K562 (cell line): ENCODE measurements at regions not wholly inside any gene's neighbourhood (a gene's known extent, or its start where the extent isn't known, plus 50 kb on each side); places are given as distances from the start of the nearest gene placed in this dataset.

Experiments
- HIVEP1 ChIP-seq: fragments of 250-450 bp; sonication (Bioruptor Pico); IDR thresholded peaks from 2 replicates; pipeline ENCODE4 v1.4.0; 2020; ENCODE audit warnings: mild to moderate bottlenecking
- KLF6 ChIP-seq: fragments of 250-450 bp; sonication (Bioruptor Pico); IDR thresholded peaks from 2 replicates; pipeline ENCODE4 v1.4.0; 2020; ENCODE audit warnings: mild to moderate bottlenecking, moderate library complexity, borderline replicate concordance
- NFE2 ChIP-seq: IDR thresholded peaks from 2 replicates; pipeline ENCODE4 v1.6.1; 2014; ENCODE audit warnings: antibody characterized with exemption, low read depth
- NUFIP1 ChIP-seq: fragments of 450-650 bp; IDR thresholded peaks from 2 replicates; pipeline ENCODE4 v1.6.1; 2018; ENCODE audit not compliant: partially characterized antibody
- POLR2A ChIP-seq: fragments of 450-650 bp; conservative IDR thresholded peaks from 2 replicates; pipeline ENCODE4 v1.6.1; 2016
- POLR2AphosphoS5 ChIP-seq: IDR thresholded peaks from 2 replicates; pipeline ENCODE4 v1.6.1; 2011; ENCODE audit warnings: mild to moderate bottlenecking, low read depth, low read length, moderate library complexity; ENCODE audit not compliant: control insufficient read depth, insufficient read depth
- TF ChIP-seq, protein P1 (sequence below), 3 experiments: IDR thresholded peaks in 2 of 3; conservative IDR thresholded peaks in 1 of 3; 2 replicates each; pipeline ENCODE4 v1.5.1; 2011 to 2012; ENCODE audit warnings: low read length in 3 of 3, mild to moderate bottlenecking in 3 of 3, control low read depth in 2 of 3, improper control_type of control experiment in 1 of 3, inconsistent platforms in 1 of 3, low read depth in 1 of 3, mixed read lengths in 1 of 3, moderate library complexity in 1 of 3; ENCODE audit not compliant: insufficient read depth in 2 of 3

DNA sequence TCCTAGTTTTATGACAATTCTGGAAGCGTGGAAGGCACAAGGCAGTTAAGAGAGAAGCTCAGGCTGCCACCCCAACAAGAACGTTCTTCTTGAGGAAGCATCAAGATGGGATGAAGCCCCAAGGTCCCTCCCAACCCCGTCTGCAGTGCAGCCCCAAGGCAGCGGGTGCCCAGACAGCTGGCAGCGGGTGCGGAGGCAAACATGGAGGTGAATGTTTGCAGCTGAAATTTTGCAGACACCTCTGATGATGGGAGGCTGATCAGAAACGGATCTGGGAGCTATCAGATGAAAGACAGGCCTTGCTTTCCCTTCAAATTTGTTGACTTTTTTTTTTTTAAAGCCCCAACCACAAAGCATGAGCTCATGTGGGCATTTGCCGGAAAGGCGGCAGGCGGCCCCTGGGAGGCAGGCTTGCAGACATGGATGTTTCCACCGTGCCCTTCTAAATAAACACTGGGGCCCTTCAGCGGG is 230.7 kb upstream of the RTL1 start:
- TF ChIP-seq POLR2AphosphoS5: no peak
- no peak for TF ChIP-seq HIVEP1 (CRISPR knock-in tag)
- TF ChIP-seq POLR2A: no peak
- TF ChIP-seq, protein P1, sequence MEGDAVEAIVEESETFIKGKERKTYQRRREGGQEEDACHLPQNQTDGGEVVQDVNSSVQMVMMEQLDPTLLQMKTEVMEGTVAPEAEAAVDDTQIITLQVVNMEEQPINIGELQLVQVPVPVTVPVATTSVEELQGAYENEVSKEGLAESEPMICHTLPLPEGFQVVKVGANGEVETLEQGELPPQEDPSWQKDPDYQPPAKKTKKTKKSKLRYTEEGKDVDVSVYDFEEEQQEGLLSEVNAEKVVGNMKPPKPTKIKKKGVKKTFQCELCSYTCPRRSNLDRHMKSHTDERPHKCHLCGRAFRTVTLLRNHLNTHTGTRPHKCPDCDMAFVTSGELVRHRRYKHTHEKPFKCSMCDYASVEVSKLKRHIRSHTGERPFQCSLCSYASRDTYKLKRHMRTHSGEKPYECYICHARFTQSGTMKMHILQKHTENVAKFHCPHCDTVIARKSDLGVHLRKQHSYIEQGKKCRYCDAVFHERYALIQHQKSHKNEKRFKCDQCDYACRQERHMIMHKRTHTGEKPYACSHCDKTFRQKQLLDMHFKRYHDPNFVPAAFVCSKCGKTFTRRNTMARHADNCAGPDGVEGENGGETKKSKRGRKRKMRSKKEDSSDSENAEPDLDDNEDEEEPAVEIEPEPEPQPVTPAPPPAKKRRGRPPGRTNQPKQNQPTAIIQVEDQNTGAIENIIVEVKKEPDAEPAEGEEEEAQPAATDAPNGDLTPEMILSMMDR (IDR thresholded peaks at IDR 0.05 in 2 of 3, conservative IDR thresholded peaks at IDR 0.05 in 1 of 3; ENCODE audit: insufficient read depth in 2 of 3, low read depth in 1 of 3, low read length in 3 of 3): no peak
- TF ChIP-seq KLF6 (CRISPR knock-in tag): no peak
- TF ChIP-seq NFE2: no peak
- TF ChIP-seq NUFIP1: no peak
